Thyroid gland (tissue), 4 donors: ENCODE measurements at regions not wholly inside any gene's neighbourhood (a gene's known extent, or its start where the extent isn't known, plus 50 kb on each side); places are given as distances from the start of the nearest gene placed in this dataset.
"Not testable (repeated sequence)": the region's sequence is repeated elsewhere in the genome, so short reads cannot be mapped to it uniquely, and the experiment has no call there.

ENCODE experiments used
- POLR2A ChIP-seq, 2 donors: fragments of 450-650 bp; IDR thresholded peaks; one replicate each; pipeline ENCODE4 v1.6.1; 2017; ENCODE audit warnings: antibody characterized with exemption in 2 of 2, mild to moderate bottlenecking in 2 of 2, moderate library complexity in 1 of 2
- TF ChIP-seq, protein P1 (sequence below), 6 experiments: fragments of 200-600 bp in 3 of 6; fragments of 450-650 bp in 3 of 6; sonication (generic) in 3 of 6; IDR thresholded peaks; one replicate each; pipeline ENCODE4 v1.5.1; 2016 to 2019; ENCODE audit warnings: antibody characterized with exemption in 6 of 6, mild to moderate bottlenecking in 2 of 6, inconsistent platforms in 1 of 6, moderate library complexity in 1 of 6

DNA sequence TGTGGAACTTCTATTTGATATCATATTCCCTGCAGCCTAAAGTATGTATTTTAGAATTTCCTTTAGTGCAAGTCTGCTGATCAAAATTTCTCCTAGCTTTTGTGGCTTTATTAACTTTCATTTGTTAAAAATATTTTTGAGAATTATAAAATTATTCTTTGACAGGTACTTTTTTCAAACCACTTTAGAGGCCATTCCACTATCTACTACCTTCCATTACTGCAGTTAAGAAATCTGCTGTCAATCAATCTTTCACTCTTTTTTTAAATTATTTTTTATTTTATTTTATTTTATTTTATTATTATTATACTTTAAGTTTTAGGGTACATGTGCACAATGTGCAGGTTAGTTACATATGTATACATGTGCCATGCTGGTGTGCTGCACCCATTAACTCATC lies 656.2 kb downstream of the CCDC85A start:
- TF ChIP-seq, protein P1, sequence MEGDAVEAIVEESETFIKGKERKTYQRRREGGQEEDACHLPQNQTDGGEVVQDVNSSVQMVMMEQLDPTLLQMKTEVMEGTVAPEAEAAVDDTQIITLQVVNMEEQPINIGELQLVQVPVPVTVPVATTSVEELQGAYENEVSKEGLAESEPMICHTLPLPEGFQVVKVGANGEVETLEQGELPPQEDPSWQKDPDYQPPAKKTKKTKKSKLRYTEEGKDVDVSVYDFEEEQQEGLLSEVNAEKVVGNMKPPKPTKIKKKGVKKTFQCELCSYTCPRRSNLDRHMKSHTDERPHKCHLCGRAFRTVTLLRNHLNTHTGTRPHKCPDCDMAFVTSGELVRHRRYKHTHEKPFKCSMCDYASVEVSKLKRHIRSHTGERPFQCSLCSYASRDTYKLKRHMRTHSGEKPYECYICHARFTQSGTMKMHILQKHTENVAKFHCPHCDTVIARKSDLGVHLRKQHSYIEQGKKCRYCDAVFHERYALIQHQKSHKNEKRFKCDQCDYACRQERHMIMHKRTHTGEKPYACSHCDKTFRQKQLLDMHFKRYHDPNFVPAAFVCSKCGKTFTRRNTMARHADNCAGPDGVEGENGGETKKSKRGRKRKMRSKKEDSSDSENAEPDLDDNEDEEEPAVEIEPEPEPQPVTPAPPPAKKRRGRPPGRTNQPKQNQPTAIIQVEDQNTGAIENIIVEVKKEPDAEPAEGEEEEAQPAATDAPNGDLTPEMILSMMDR (IDR thresholded peaks at IDR 0.05): not testable (repeated sequence)
- TF ChIP-seq POLR2A (IDR thresholded peaks at IDR 0.05): not testable (repeated sequence)
